Fibroblast of lung (primary cell): ENCODE measurements at regions not wholly inside any gene's neighbourhood (a gene's known extent, or its start where the extent isn't known, plus 50 kb on each side); places are given as distances from the start of the nearest gene placed in this dataset.

ENCODE experiments used
- DNase-seq, 2 donors: peaks; one replicate each; pipeline versions ENCODE4 v3.0.0 to v3.0.0-alpha.2; 2010; ENCODE audit warnings: low read depth in 2 of 2
- H2AFZ ChIP-seq: 2 replicates; pipeline ENCODE4 v1.5.1; 2012; ENCODE audit warnings: low read length, control low read depth, inconsistent platforms
- H3K27ac ChIP-seq: 2 replicates; pipeline ENCODE4 v1.5.1; 2011; ENCODE audit warnings: low read length, control low read depth; ENCODE audit not compliant: insufficient read depth
- H3K27me3 ChIP-seq: 2 replicates; pipeline ENCODE4 v1.5.1; 2011; ENCODE audit warnings: mild to moderate bottlenecking, low read length; ENCODE audit not compliant: control insufficient read depth, insufficient read depth
- H3K36me3 ChIP-seq: 2 replicates; pipeline ENCODE4 v1.5.1; 2011; ENCODE audit warnings: low read length; ENCODE audit not compliant: control insufficient read depth, insufficient read depth
- H3K4me1 ChIP-seq: 2 replicates; pipeline ENCODE4 v1.5.1; 2011; ENCODE audit warnings: low read length; ENCODE audit not compliant: control insufficient read depth, insufficient read depth; ENCODE audit errors: extremely low read depth
- H3K4me2 ChIP-seq: 2 replicates; pipeline ENCODE4 v1.5.1; 2011; ENCODE audit warnings: low read length, control low read depth; ENCODE audit not compliant: insufficient read depth; ENCODE audit errors: extremely low read depth
- H3K4me3 ChIP-seq, 4 experiments: fragments of 200-600 bp in 1 of 4; sonication (generic) in 1 of 4; replicated peaks in 1 of 4; 2 replicates each; pipeline ENCODE4 v1.5.1; 2011 to 2016; ENCODE audit warnings: low read length in 4 of 4, low read depth in 3 of 4, mild to moderate bottlenecking in 3 of 4, control low read depth in 2 of 4, inconsistent platforms in 1 of 4, mixed read lengths in 1 of 4; ENCODE audit not compliant: insufficient read depth in 1 of 4; ENCODE audit errors: control extremely low read depth in 1 of 4
- H3K79me2 ChIP-seq: 2 replicates; pipeline ENCODE4 v1.5.1; 2012; ENCODE audit warnings: mild to moderate bottlenecking, low read length, inconsistent platforms; ENCODE audit not compliant: control insufficient read depth, insufficient read depth
- H3K9ac ChIP-seq: 2 replicates; pipeline ENCODE4 v1.5.1; 2011; ENCODE audit warnings: mild to moderate bottlenecking, low read length, control low read depth; ENCODE audit not compliant: insufficient read depth
- H3K9me3 ChIP-seq: 2 replicates; pipeline ENCODE4 v1.5.1; 2012; ENCODE audit warnings: low read depth, low read length; ENCODE audit not compliant: control insufficient read depth, insufficient read depth
- H4K20me1 ChIP-seq: 2 replicates; pipeline ENCODE4 v1.5.1; 2011; ENCODE audit warnings: low read length; ENCODE audit not compliant: control insufficient read depth, insufficient read depth; ENCODE audit errors: extremely low read depth
- EZH2 ChIP-seq: IDR thresholded peaks from 2 replicates; pipeline ENCODE4 v1.5.1; 2012; ENCODE audit warnings: low read length, control low read depth, mild to moderate bottlenecking; ENCODE audit errors: missing control alignments
- TF ChIP-seq, protein P1 (sequence below), 2 donors: IDR thresholded peaks in 1 of 2; conservative IDR thresholded peaks in 1 of 2; 1 replicate in 1 of 2; 2 replicates in 1 of 2; pipeline ENCODE4 v1.5.1; 2011 to 2012; ENCODE audit warnings: low read length in 2 of 2, control low read depth in 1 of 2, inconsistent platforms in 1 of 2, low read depth in 1 of 2, mild to moderate bottlenecking in 1 of 2

DNA sequence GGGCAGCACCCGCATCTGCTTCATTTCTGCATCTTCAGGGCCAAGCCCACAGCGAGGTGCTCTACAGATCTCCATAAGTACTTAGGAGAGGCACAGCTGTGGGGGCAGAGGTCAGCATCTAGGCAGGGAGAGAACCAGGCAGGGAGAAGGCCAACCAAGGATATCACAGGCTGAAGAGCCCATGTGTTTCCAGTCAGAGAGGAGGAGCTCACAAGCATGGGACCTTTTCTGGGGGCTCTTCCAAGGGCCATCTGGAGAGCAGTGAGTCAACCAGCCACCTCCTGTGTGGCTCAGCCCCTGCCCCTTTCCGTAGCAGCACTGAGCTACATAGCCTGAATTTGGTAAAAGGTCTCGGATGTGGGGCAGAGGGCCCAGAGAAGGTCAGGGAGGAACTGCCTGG is 78.5 kb downstream of the ARL6IP4 start:
- Histone ChIP-seq H3K4me2 (peak overlapping the region; percentile 42), H3K27me3 (no peaks in the 10 kb centered on the region), H3K36me3 (no peaks in the 10 kb centered on the region), H3K9me3 (no peaks in the 10 kb centered on the region), H3K4me1 (peaks cover 54% of the 10 kb centered on the region), H3K4me3 (no peak overlapping the region), H3K79me2 (no peaks in the 10 kb centered on the region), H3K9ac (no peak overlapping the region), H4K20me1 (no peaks in the 10 kb centered on the region), H2AFZ (no peak overlapping the region), H3K27ac (peak overlapping the region; percentile 56)
- DNase-seq, result peak; percentile 43 to 85
- TF ChIP-seq EZH2, result no peak

DNA sequence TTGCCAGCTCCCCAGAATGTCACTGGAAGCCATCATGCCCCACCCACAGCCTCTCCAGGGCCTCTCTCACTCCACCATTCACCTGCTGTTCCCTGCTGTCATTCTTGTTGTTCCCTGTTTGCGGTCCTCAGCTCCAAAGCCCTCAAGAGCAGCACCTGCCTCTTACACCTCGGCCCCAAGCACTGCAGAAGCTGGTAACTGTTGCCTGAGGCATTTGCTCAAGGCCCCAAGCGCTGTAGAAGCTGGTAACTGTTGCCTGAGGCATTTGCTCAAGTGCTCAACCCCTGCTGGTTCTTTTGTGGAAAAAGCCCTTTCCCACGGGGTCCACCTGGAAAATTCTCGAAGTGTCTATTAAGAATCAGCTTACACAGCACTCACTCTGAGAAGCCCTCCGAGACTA is 78.0 kb downstream of the ARL6IP4 start:
- Histone ChIP-seq H3K9ac (no peak overlapping the region), H2AFZ (no peak overlapping the region), H3K27ac (no peak overlapping the region), H3K27me3 (no peaks in the 10 kb centered on the region), H3K36me3 (no peaks in the 10 kb centered on the region), H3K79me2 (no peaks in the 10 kb centered on the region), H3K4me1 (peaks cover 49% of the 10 kb centered on the region), H3K9me3 (no peaks in the 10 kb centered on the region), H4K20me1 (no peaks in the 10 kb centered on the region), H3K4me2 (peak overlapping the region; percentile 42), H3K4me3 (no peak overlapping the region)
- TF ChIP-seq, protein P1, sequence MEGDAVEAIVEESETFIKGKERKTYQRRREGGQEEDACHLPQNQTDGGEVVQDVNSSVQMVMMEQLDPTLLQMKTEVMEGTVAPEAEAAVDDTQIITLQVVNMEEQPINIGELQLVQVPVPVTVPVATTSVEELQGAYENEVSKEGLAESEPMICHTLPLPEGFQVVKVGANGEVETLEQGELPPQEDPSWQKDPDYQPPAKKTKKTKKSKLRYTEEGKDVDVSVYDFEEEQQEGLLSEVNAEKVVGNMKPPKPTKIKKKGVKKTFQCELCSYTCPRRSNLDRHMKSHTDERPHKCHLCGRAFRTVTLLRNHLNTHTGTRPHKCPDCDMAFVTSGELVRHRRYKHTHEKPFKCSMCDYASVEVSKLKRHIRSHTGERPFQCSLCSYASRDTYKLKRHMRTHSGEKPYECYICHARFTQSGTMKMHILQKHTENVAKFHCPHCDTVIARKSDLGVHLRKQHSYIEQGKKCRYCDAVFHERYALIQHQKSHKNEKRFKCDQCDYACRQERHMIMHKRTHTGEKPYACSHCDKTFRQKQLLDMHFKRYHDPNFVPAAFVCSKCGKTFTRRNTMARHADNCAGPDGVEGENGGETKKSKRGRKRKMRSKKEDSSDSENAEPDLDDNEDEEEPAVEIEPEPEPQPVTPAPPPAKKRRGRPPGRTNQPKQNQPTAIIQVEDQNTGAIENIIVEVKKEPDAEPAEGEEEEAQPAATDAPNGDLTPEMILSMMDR (conservative IDR thresholded peaks at IDR 0.05 in 1 of 2, IDR thresholded peaks at IDR 0.05 in 1 of 2; ENCODE audit: low read depth in 1 of 2, low read length in 2 of 2), result no peak
- TF ChIP-seq EZH2, result no peak
- no peak for DNase-seq

DNA sequence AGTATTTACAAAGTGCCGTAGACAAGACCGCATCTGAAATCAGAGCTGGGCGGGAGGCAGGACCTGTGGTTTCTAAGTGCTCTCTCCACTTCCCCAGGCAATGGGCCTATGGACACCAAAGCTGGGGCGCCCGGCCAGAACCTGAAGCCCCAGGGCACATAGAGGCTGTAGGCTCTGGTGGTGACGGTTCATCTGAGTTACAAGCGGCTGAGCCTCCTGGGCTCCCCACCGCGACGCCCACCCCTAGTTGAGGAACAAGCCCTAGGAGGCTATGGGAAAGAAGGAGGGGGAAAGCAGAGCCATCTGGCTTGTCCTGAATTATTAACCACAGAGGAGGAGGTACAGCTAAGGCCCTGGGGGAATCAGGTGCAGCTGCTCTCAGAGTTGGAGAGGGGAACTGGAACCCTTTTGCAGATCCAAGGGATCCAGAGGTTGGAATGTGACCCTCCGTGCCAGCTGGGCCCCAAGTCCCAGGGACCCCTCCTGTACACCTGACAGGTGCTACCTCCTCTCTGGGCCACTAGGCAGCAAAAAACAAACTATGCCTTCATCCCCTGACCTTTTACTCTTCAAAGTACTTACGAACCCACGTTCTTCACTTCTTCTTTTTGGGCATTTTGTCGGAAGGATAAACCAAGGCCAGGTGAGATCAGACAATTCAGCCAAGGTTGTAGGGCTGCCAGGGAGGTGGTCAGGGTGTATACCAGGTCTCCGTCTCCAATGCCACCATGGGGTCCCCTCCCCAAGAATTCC is 77.2 kb downstream of the ARL6IP4 start:
- H3K4me3 ChIP-seq, result no peak overlapping the region
- no peak overlapping the region for H3K4me2 ChIP-seq
- H4K20me1 ChIP-seq, result no peaks in the 10 kb centered on the region
- no peak overlapping the region for H3K9ac ChIP-seq
- DNase-seq, result peak in 1 of 2 donors; percentile 37
- no peak overlapping the region for H2AFZ ChIP-seq
- no peaks in the 10 kb centered on the region for H3K27me3 ChIP-seq
- no peaks in the 10 kb centered on the region for H3K9me3 ChIP-seq
- peaks cover 41% of the 10 kb centered on the region for H3K4me1 ChIP-seq
- H3K27ac ChIP-seq, result no peak overlapping the region
- H3K79me2 ChIP-seq, result no peaks in the 10 kb centered on the region
- TF ChIP-seq EZH2, result no peak
- TF ChIP-seq, protein P1 (conservative IDR thresholded peaks at IDR 0.05 in 1 of 2, IDR thresholded peaks at IDR 0.05 in 1 of 2; ENCODE audit: low read depth in 1 of 2, low read length in 2 of 2), result no peak
- no peaks in the 10 kb centered on the region for H3K36me3 ChIP-seq
